ENCODE measurements at regions not wholly inside any gene's neighbourhood (a gene's known extent, or its start where the extent isn't known, plus 50 kb on each side); places are given as distances from the start of the nearest gene placed in this dataset.

- no peaks in the 10 kb centered on the region for H3K9me1 ChIP-seq (ENCODE audit: control insufficient read depth, insufficient read depth, low read length)
- in situ Hi-C loops (cut with MboI), result no loop called here
- H3K79me2 ChIP-seq (ENCODE audit: control insufficient read depth, insufficient read depth, low read length), result no peaks in the 10 kb centered on the region
- H3K36me3 ChIP-seq (ENCODE audit: control insufficient read depth, insufficient read depth, low read length), result no peaks in the 10 kb centered on the region
- H3K4me1 ChIP-seq (replicated peaks in 1 of 2; ENCODE audit: control insufficient read depth in 2 of 2, insufficient read depth in 2 of 2, low read length in 2 of 2), result no peaks in the 10 kb centered on the region
- H3K27me3 ChIP-seq (ENCODE audit: control insufficient read depth in 2 of 2, insufficient read depth in 2 of 2, low read length in 2 of 2), result peaks cover 5 to 38% of the 10 kb centered on the region in 2 experiments; a peak in 3 of 5 replicates
- no TSS peak for BruUV-seq (replicated peaks)
- no peak for DNase-seq (ENCODE audit: extremely low read depth in 1 of 4, low spot score in 3 of 4)
- TF ChIP-seq DEAF1 (CRISPR knock-in tag; IDR thresholded peaks at IDR 0.05) (no peak), BRF2 (IDR thresholded peaks at IDR 0.05; ENCODE audit: borderline replicate concordance, insufficient read depth, insufficient read length) (no peak), MGA (IDR thresholded peaks at IDR 0.05) (no peak), ETS2 (tag; IDR thresholded peaks at IDR 0.05; ENCODE audit: borderline replicate concordance, poor library complexity, severe bottlenecking) (no peak), PTTG1 (tag; IDR thresholded peaks at IDR 0.05; ENCODE audit: low read depth) (no peak)
- WGBS (ENCODE audit: insufficient coverage, low coverage, missing lambda C conversion rate), result 0% methylated on average over 4 of the region's 4 CpGs
- H3K4me2 ChIP-seq (ENCODE audit: insufficient read depth, low read length), result no peak overlapping the region
- ChIA-PET CTCF (ENCODE audit: low intra/inter-chr PET ratio) (no interaction called here), POLR2A (interaction anchor here (0.6 kb wide), 1 partner anchor 162 kb away, joined by 3 read pairs; no protein-coding TSS in a partner anchor)
- FAIRE-seq, result no peak
- H3K9me3 ChIP-seq (replicated peaks; ENCODE audit: control insufficient read depth, insufficient read depth, low read depth, low read length), result no peaks in the 10 kb centered on the region
- H3K4me3 ChIP-seq, result no peak overlapping the region
- no peak overlapping the region for H2AFZ ChIP-seq (ENCODE audit: low read depth, low read length)
- no peak for ATAC-seq
- H4K20me1 ChIP-seq (replicated peaks; ENCODE audit: control insufficient read depth, insufficient read depth, low read length), result no peaks in the 10 kb centered on the region; the same call in 1 of the 2 replicates
- intact Hi-C loops (cut with micrococcal nuclease), result no loop called here
- no peak overlapping the region for H3K27ac ChIP-seq (ENCODE audit: extremely low read depth, low read depth, low read length)
- H3K9ac ChIP-seq (ENCODE audit: insufficient read depth in 1 of 2, low read depth in 2 of 2, low read length in 2 of 2), result no peak overlapping the region
Measured at GRCh38 chr11:129578006-129578405, 202.4 kb downstream of the BARX2 start.

Data from K562 (cell line).